Right lobe of liver (tissue), 4 donors: ENCODE measurements at regions not wholly inside any gene's neighbourhood (a gene's known extent, or its start where the extent isn't known, plus 50 kb on each side); places are given as distances from the start of the nearest gene placed in this dataset.

Experiments used
- POLR2A ChIP-seq: fragments of 450-650 bp; IDR thresholded peaks from one replicate; pipeline ENCODE4 v1.6.1; 2017; ENCODE audit warnings: antibody characterized with exemption, mild to moderate bottlenecking
- TF ChIP-seq, protein P1 (sequence below), 4 donors: fragments of 200-600 bp in 3 of 4; fragments of 450-650 bp in 1 of 4; IDR thresholded peaks; one replicate each; pipeline versions ENCODE4 v1.5.1 to v1.8.0; 2016 to 2022; ENCODE audit warnings: antibody characterized with exemption in 4 of 4, mild to moderate bottlenecking in 2 of 4
- donor health status: DM: no; HTN: no; CAD: no.
- donor health status: DM: no; HTN: no; CAD: no.
- donor health status: DM: no; HTN: yes; CAD: no.

DNA sequence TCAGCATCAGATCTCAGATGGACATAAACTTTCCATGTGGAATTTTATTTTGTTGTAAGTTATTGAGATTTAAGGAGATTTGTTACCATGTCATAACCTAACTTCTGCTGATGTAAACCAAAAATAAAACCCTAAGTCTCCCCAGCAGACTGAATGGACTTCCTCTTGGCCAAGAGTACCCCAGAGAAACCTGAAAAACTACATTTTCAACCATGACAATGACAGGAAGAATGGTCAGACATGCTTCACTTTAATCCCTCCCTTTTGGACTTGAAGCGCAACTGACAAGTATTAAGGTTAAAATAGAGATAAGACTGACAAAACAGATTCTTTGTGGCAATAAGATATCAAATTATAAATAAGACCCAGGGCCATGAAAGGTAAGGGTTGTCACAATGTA is 579.7 kb upstream of the RAG2 start:
- no peak for TF ChIP-seq POLR2A
- TF ChIP-seq, protein P1, sequence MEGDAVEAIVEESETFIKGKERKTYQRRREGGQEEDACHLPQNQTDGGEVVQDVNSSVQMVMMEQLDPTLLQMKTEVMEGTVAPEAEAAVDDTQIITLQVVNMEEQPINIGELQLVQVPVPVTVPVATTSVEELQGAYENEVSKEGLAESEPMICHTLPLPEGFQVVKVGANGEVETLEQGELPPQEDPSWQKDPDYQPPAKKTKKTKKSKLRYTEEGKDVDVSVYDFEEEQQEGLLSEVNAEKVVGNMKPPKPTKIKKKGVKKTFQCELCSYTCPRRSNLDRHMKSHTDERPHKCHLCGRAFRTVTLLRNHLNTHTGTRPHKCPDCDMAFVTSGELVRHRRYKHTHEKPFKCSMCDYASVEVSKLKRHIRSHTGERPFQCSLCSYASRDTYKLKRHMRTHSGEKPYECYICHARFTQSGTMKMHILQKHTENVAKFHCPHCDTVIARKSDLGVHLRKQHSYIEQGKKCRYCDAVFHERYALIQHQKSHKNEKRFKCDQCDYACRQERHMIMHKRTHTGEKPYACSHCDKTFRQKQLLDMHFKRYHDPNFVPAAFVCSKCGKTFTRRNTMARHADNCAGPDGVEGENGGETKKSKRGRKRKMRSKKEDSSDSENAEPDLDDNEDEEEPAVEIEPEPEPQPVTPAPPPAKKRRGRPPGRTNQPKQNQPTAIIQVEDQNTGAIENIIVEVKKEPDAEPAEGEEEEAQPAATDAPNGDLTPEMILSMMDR (IDR thresholded peaks at IDR 0.05), result no peak
